Erythroblast (primary cell): ENCODE measurements at regions not wholly inside any gene's neighbourhood (a gene's known extent, or its start where the extent isn't known, plus 50 kb on each side); places are given as distances from the start of the nearest gene placed in this dataset.

Source experiments
- GATA1 ChIP-seq: IDR thresholded peaks from 2 replicates; pipeline ENCODE4 v1.6.1; 2011; ENCODE audit warnings: low read depth, mild to moderate bottlenecking, control low read depth, low read length, moderate library complexity
- POLR2A ChIP-seq: IDR thresholded peaks from 2 replicates; pipeline ENCODE4 v1.6.1; 2011; ENCODE audit warnings: mild to moderate bottlenecking, low read length

- TF ChIP-seq POLR2A (no peak), GATA1 (no peak)
These were observed 103.9 kb upstream of the SEC14L1 start for GRCh38 chr17:77036841-77037381.
